Activated CD4-positive, alpha-beta memory T cell treated with anti-CD3 and anti-CD28 coated beads for 36 hours (primary cell): ENCODE measurements at regions not wholly inside any gene's neighbourhood (a gene's known extent, or its start where the extent isn't known, plus 50 kb on each side); places are given as distances from the start of the nearest gene placed in this dataset.

Experiments used
- CTCF ChIA-PET: fragments of 350-600 bp; sonication (Branson Sonifier 250); formaldehyde crosslinking; loops from one replicate; lab custom pipeline; 2021; ENCODE audit warnings: antibody characterized with exemption, inconsistent platforms; lab: Charles Lee
- POLR2A ChIA-PET: fragments of 350-600 bp; sonication (Branson Sonifier 250); formaldehyde crosslinking; loops from one replicate; lab custom pipeline; 2021; ENCODE audit warnings: antibody characterized with exemption; lab: Charles Lee
- DNase-seq: peaks from one replicate; pipeline ENCODE4 v3.0.0-alpha.2; 2020
- H3K27ac Mint-ChIP-seq: one replicate; pipeline ENCODE4 v1.8.0; 2021; ENCODE audit warnings: mixed read lengths
- H3K27me3 Mint-ChIP-seq: one replicate; pipeline ENCODE4 v1.8.0; 2021; ENCODE audit warnings: mixed read lengths
- H3K36me3 Mint-ChIP-seq: one replicate; pipeline ENCODE4 v1.8.0; 2021; ENCODE audit warnings: mixed read lengths
- H3K4me1 Mint-ChIP-seq: one replicate; pipeline ENCODE4 v1.8.0; 2021; ENCODE audit warnings: low read depth, mixed read lengths
- H3K4me3 Mint-ChIP-seq: one replicate; pipeline ENCODE4 v1.8.0; 2021; ENCODE audit warnings: mild to moderate bottlenecking, mixed read lengths
- H3K9me3 Mint-ChIP-seq: one replicate; pipeline ENCODE4 v1.8.0; 2021; ENCODE audit warnings: mixed read lengths
- intact Hi-C: fragments of 100-400 bp; cut with micrococcal nuclease; formaldehyde crosslinking; loops from one replicate; pipeline ENCODE4 v1.15.1; 2023

- ChIA-PET POLR2A (no interaction called here), CTCF (no interaction called here)
- no peaks in the 10 kb centered on the region for H3K4me1 Mint-ChIP-seq
Measured at GRCh38 chr13:67878376-67878775, 648.2 kb upstream of the PCDH9 start.

GRCh38 chr13:67877031-67877430, 646.9 kb upstream of the PCDH9 start:
- DNase-seq = no peak
- Mint-ChIP-seq H3K4me3 (no peak overlapping the region), H3K36me3 (no peaks in the 10 kb centered on the region), H3K27me3 (no peaks in the 10 kb centered on the region), H3K9me3 (peaks cover 22% of the 10 kb centered on the region), H3K4me1 (no peaks in the 10 kb centered on the region), H3K27ac (no peak overlapping the region)
- CTCF ChIA-PET = no interaction called here
- POLR2A ChIA-PET = no interaction called here
- intact Hi-C loops = no loop called here

More at GRCh38 chr13:67878376-67878775, 648.2 kb upstream of the PCDH9 start:
- Mint-ChIP-seq H3K27ac (no peak overlapping the region), H3K27me3 (no peaks in the 10 kb centered on the region), H3K9me3 (peaks cover 20% of the 10 kb centered on the region), H3K4me3 (no peak overlapping the region), H3K36me3 (no peaks in the 10 kb centered on the region)
- intact Hi-C loops = no loop called here
- DNase-seq = no peak

DNA sequence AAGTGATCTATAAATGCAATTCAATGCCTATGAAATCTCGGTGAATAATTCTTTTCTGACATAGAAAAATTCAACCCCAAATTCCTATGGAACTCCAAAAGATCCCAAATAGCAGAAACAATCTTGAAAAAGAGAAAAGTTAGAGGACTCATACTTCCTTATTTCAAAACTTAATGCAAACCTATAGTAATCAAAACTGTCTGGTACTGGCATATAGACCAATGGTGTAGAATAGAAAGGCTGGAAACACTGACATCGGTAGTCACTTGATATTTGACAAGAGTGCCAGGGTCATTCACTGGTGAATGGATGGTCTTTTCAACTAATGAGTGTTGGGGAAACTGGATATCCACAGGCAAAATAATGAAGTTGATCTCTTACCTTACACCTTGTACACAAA, 637.1 kb upstream of the PCDH9 start:
- CTCF ChIA-PET = no interaction called here
- H3K36me3 Mint-ChIP-seq = no peaks in the 10 kb centered on the region
- H3K27me3 Mint-ChIP-seq = no peaks in the 10 kb centered on the region
- no peak for DNase-seq
- POLR2A ChIA-PET = no interaction called here
- intact Hi-C loops = no loop called here
- H3K27ac Mint-ChIP-seq = no peak overlapping the region
- no peaks in the 10 kb centered on the region for H3K4me1 Mint-ChIP-seq
- H3K4me3 Mint-ChIP-seq = no peak overlapping the region
- H3K9me3 Mint-ChIP-seq = peaks cover 7% of the 10 kb centered on the region

- Mint-ChIP-seq H3K27ac (no peak overlapping the region), H3K36me3 (no peaks in the 10 kb centered on the region), H3K4me3 (no peak overlapping the region), H3K4me1 (no peaks in the 10 kb centered on the region), H3K9me3 (peaks cover 4% of the 10 kb centered on the region), H3K27me3 (no peaks in the 10 kb centered on the region)
- intact Hi-C loops = no loop called here
- no peak for DNase-seq
- ChIA-PET CTCF (no interaction called here), POLR2A (no interaction called here)
Measured at GRCh38 chr13:67860315-67860714, 630.2 kb upstream of the PCDH9 start.

- H3K36me3 Mint-ChIP-seq = no peaks in the 10 kb centered on the region
- intact Hi-C loops = no loop called here
- no peak for DNase-seq
- H3K27ac Mint-ChIP-seq = no peak overlapping the region
- no peaks in the 10 kb centered on the region for H3K27me3 Mint-ChIP-seq
- no peak overlapping the region for H3K4me3 Mint-ChIP-seq
- POLR2A ChIA-PET = no interaction called here
- H3K4me1 Mint-ChIP-seq = no peaks in the 10 kb centered on the region
- CTCF ChIA-PET = no interaction called here
- peaks cover 4% of the 10 kb centered on the region for H3K9me3 Mint-ChIP-seq
Measured at GRCh38 chr13:67859904-67860303, 629.8 kb upstream of the PCDH9 start.

GRCh38 chr13:67857581-67858310, 627.6 kb upstream of the PCDH9 start:
- Mint-ChIP-seq H3K9me3 (peaks cover 4% of the 10 kb centered on the region), H3K4me1 (no peaks in the 10 kb centered on the region), H3K4me3 (no peak overlapping the region), H3K36me3 (no peaks in the 10 kb centered on the region), H3K27me3 (no peaks in the 10 kb centered on the region), H3K27ac (no peak overlapping the region)
- intact Hi-C loops = no loop called here
- CTCF ChIA-PET = no interaction called here
- POLR2A ChIA-PET = no interaction called here
- no peak for DNase-seq

GRCh38 chr13:67856955-67857354, 626.8 kb upstream of the PCDH9 start:
- H3K27ac Mint-ChIP-seq = no peak overlapping the region
- POLR2A ChIA-PET = no interaction called here
- no peak for DNase-seq
- H3K4me3 Mint-ChIP-seq = no peak overlapping the region
- H3K36me3 Mint-ChIP-seq = no peaks in the 10 kb centered on the region
- H3K4me1 Mint-ChIP-seq = no peaks in the 10 kb centered on the region
- intact Hi-C loops = no loop called here
- peaks cover 6% of the 10 kb centered on the region for H3K9me3 Mint-ChIP-seq
- H3K27me3 Mint-ChIP-seq = no peaks in the 10 kb centered on the region
- CTCF ChIA-PET = no interaction called here

DNA sequence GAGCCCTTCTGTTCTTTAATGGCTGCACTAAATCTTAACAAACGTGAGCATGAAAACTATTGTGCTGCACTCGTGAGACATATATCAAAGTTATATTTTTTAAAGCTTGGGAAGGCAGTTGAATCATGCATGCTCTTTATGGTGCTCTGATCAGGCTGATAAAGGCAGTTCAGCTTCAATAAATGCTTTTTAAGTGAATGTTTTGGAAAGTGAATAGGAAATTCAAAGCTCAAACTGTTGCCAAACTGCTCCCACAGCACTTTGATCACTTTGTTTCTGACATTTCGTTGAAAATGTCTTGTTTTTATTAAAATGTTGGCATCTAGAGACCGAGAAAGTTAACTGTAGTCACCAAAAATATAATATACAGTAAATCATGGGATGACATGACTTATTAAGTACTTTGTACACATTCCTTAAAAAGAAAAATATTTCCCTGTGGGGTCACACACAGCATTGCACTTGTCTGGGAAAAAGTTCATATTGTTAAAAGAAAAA, 625.7 kb upstream of the PCDH9 start:
- intact Hi-C loops = no loop called here
- Mint-ChIP-seq H3K9me3 (peaks cover 7% of the 10 kb centered on the region), H3K36me3 (no peaks in the 10 kb centered on the region), H3K4me3 (no peak overlapping the region), H3K27me3 (no peaks in the 10 kb centered on the region), H3K4me1 (no peaks in the 10 kb centered on the region), H3K27ac (no peak overlapping the region)
- no peak for DNase-seq
- ChIA-PET CTCF (no interaction called here), POLR2A (no interaction called here)

- H3K4me1 Mint-ChIP-seq = no peaks in the 10 kb centered on the region
- no peak overlapping the region for H3K4me3 Mint-ChIP-seq
- DNase-seq = no peak
- no peak overlapping the region for H3K27ac Mint-ChIP-seq
- ChIA-PET POLR2A (no interaction called here), CTCF (no interaction called here)
- intact Hi-C loops = no loop called here
- H3K9me3 Mint-ChIP-seq = peaks cover 7% of the 10 kb centered on the region
- no peaks in the 10 kb centered on the region for H3K36me3 Mint-ChIP-seq
- H3K27me3 Mint-ChIP-seq = no peaks in the 10 kb centered on the region
Measured at GRCh38 chr13:67854990-67855389, 624.9 kb upstream of the PCDH9 start.

DNA sequence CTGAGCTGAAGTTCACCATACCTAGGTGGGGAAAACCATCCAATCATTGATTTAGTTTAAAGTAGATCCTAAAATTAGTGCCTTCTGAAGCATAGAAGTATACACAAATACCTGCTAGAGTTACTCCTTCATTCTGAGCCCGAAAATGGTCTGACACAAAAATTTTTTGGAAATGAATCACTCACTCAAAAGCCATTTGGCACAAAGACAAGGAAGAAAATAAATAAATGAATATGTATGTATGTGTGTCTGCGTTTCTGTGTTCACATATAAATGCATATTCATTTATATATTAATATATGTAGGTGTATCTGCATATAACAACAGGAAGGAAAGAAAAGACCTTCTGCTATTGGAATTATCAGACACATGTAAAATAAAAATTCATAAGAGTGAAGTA, 614.4 kb upstream of the PCDH9 start:
- Mint-ChIP-seq H3K4me1 (no peaks in the 10 kb centered on the region), H3K4me3 (no peak overlapping the region), H3K9me3 (peaks cover 15% of the 10 kb centered on the region), H3K27ac (no peak overlapping the region), H3K36me3 (no peaks in the 10 kb centered on the region), H3K27me3 (no peaks in the 10 kb centered on the region)
- no peak for DNase-seq
- POLR2A ChIA-PET = no interaction called here
- CTCF ChIA-PET = no interaction called here
- intact Hi-C loops = no loop called here

- Mint-ChIP-seq H3K4me3 (no peak overlapping the region), H3K27ac (no peak overlapping the region), H3K4me1 (no peaks in the 10 kb centered on the region), H3K27me3 (no peaks in the 10 kb centered on the region), H3K36me3 (no peaks in the 10 kb centered on the region), H3K9me3 (peaks cover 16% of the 10 kb centered on the region)
- ChIA-PET CTCF (no interaction called here), POLR2A (no interaction called here)
- intact Hi-C loops = no loop called here
- DNase-seq = no peak
Measured at GRCh38 chr13:67841071-67841470, 610.9 kb upstream of the PCDH9 start.

- H3K27me3 Mint-ChIP-seq = no peaks in the 10 kb centered on the region
- no peaks in the 10 kb centered on the region for H3K36me3 Mint-ChIP-seq
- peaks cover 2% of the 10 kb centered on the region for H3K9me3 Mint-ChIP-seq
- intact Hi-C loops = no loop called here
- no peak overlapping the region for H3K27ac Mint-ChIP-seq
- POLR2A ChIA-PET = no interaction called here
- no peaks in the 10 kb centered on the region for H3K4me1 Mint-ChIP-seq
- DNase-seq = no peak
- CTCF ChIA-PET = no interaction called here
- H3K4me3 Mint-ChIP-seq = no peak overlapping the region
Measured at GRCh38 chr13:67833564-67833963, 603.4 kb upstream of the PCDH9 start.

DNA sequence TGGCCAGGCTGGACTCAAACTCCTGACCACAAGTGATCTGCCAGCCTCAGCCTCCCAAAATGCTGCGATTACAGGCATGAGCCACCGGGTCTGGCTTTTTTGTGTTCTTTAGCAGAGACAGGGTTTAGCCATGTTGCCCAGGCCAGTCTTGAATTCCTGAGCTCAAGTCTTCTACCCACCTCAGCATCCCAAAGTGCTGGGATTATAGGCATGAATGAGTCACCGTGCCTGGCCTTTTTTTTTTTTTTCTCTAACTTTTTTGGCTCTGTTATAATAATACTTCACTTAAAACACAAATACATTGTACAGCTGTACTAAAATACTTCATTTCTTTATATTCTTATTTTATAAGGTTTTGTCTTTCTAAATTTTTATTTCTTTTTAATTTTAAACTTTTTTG, 599.5 kb upstream of the PCDH9 start:
- no peak for DNase-seq
- no peaks in the 10 kb centered on the region for H3K27me3 Mint-ChIP-seq
- intact Hi-C loops = no loop called here
- H3K9me3 Mint-ChIP-seq = peaks cover 9% of the 10 kb centered on the region
- H3K4me1 Mint-ChIP-seq = no peaks in the 10 kb centered on the region
- POLR2A ChIA-PET = no interaction called here
- CTCF ChIA-PET = no interaction called here
- H3K4me3 Mint-ChIP-seq = no peak overlapping the region
- H3K36me3 Mint-ChIP-seq = no peaks in the 10 kb centered on the region
- H3K27ac Mint-ChIP-seq = no peak overlapping the region
